ENCODE measurements at regions not wholly inside any gene's neighbourhood (a gene's known extent, or its start where the extent isn't known, plus 50 kb on each side); places are given as distances from the start of the nearest gene placed in this dataset.
A peak's percentile ranks its signal among the peaks of the same experiment; 100 is the strongest.
"Not testable (repeated sequence)": the region's sequence is repeated elsewhere in the genome, so short reads cannot be mapped to it uniquely, and the experiment has no call there.

- intact Hi-C loops (cut with DNase I): no loop called here
- no peak for DNase-seq
- ATAC-seq: no peak
Measured at GRCh38 chr12:23282701-23283100, 657.7 kb downstream of the ETNK1 start.

GRCh38 chr12:23285764-23286530 is 661.0 kb downstream of the ETNK1 start:
- ATAC-seq; intact Hi-C loops (cut with DNase I); DNase-seq: not testable (repeated sequence)

GRCh38 chr12:23290627-23291330 is 658.7 kb downstream of the SOX5 start:
- DNase-seq: no peak
- no peak for ATAC-seq
- intact Hi-C loops (cut with DNase I): no loop called here

- ATAC-seq (no peak), DNase-seq (no peak)
- intact Hi-C loops (cut with DNase I): no loop called here
Measured at GRCh38 chr12:23303220-23303619, 646.2 kb downstream of the SOX5 start.

- DNase-seq: no peak
- ATAC-seq: no peak
- intact Hi-C loops (cut with DNase I): no loop called here
Measured at GRCh38 chr12:23303821-23304220, 645.6 kb downstream of the SOX5 start.

DNA sequence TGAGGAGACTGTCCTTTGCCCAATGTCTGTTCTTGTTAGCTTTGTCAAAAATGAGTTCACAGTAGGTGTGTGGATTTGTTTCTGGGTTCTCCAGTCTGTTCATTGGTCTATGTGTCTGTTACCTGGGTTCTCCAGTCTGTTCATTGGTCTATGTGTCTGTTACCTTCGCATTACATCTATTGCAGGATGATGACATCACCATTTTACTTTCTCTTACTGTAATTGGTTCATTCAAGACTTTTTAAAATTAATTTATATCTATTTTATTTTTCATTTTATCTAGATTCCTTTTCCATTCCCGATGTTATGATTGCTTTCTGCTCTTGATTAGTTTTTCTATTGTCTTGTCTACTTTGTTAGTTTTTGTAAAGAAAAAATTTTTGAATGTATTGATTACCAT is 615.5 kb downstream of the SOX5 start:
- no peak for DNase-seq
- intact Hi-C loops (cut with DNase I): no loop called here
- ATAC-seq: no peak

DNA sequence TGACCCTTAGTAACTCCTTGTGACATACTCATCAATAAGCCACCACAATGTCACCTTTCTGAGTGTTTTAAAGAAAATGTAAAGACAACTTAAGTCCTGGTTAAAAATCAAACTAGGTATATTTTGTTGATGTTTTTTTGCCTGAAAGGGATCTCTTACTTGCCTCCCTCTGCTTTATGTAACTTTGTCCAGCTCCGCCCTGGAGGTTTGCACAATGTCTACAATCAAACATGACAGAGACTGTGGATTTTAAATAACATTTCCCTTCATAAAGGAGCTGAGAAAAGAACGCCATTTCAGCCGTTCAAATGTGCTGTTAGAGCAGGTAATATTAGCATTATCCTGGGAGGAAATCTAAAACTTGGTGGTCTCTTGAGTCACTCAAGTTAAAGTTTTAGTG is 613.9 kb downstream of the SOX5 start:
- intact Hi-C loops (cut with DNase I): no loop called here
- ATAC-seq (no peak), DNase-seq (no peak)

DNA sequence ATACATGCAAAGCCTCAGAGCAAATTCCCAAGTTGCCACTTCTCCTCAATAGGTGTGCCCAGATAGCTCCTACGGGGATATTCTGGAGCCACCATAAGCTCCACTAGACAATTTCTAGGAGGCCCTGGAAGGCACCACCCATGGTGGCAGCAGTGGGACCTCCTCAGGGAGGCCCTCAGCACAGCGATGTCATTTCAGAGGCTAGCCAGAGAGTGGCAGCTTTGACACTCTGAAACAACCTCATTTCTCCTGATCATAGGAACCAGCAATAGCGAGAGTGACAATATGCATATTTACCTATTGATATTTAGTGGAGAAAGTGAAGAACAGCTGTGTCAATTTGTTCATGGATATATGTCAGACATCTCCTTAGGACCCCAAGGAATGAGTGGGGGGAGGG is 612.3 kb downstream of the SOX5 start:
- intact Hi-C loops (cut with DNase I): no loop called here

DNA sequence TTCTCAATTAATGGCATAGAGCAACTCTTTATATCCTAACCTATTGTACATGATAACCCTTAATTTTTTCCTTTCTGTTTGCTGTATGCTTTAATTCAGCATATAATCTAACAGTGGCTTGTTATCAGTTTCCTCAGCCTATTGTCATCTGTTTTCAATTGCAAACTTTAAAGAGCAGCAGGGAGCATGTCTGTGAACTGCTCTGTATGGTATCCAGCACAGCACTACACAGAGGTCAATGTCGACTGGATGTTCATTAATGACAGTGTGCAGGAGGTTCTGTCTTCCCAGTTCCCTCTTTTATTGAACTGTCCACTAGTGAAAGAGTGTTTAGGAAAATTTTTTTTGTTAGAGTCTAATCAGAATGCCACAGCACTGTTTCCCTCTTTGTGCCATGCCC is 609.1 kb downstream of the SOX5 start:
- intact Hi-C loops (cut with DNase I): no loop called here
- ATAC-seq (no peak), DNase-seq (no peak)

More for the DNA sequence above, 612.3 kb downstream of the SOX5 start:
- no peak for DNase-seq
- no peak for ATAC-seq

- intact Hi-C loops (cut with DNase I): no loop called here
- ATAC-seq (no peak), DNase-seq (no peak)
Measured at GRCh38 chr12:23342407-23342806, 607.1 kb downstream of the SOX5 start.

- ATAC-seq (no peak), DNase-seq (no peak)
- intact Hi-C loops (cut with DNase I): no loop called here
Measured at GRCh38 chr12:23349564-23349963, 599.9 kb downstream of the SOX5 start.

GRCh38 chr12:23350808-23351207 is 598.7 kb downstream of the SOX5 start:
- intact Hi-C loops (cut with DNase I): no loop called here
- DNase-seq (no peak), ATAC-seq (no peak)

GRCh38 chr12:23352670-23353069 is 596.8 kb downstream of the SOX5 start:
- intact Hi-C loops (cut with DNase I): no loop called here
- DNase-seq: no peak
- no peak for ATAC-seq

DNA sequence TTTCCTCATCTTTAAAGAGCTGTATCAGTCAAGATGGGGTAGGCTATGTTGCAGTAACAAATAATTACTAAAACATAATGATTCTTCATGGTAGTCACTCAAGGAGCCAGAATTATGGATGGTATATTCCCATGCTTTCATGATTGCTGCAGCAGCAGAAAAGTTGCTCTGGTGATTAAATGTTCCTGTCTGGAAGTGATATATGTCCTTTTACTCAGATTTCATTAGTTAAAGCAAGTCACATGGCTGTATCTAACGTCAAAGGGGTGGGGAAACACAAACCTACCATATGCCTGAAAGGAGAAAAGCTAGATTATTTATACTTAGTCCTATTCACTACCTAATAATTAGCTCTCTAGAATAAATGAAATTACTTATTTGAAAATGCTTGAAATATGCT is 594.7 kb downstream of the SOX5 start:
- intact Hi-C loops (cut with DNase I): no loop called here
- no peak for ATAC-seq
- DNase-seq: no peak

GRCh38 chr12:23356440-23356839 is 593.0 kb downstream of the SOX5 start:
- DNase-seq: no peak
- no peak for ATAC-seq
- intact Hi-C loops (cut with DNase I): no loop called here

GRCh38 chr12:23356927-23357708 is 592.4 kb downstream of the SOX5 start:
- intact Hi-C loops (cut with DNase I): no loop called here
- DNase-seq: no peak
- no peak for ATAC-seq

DNA sequence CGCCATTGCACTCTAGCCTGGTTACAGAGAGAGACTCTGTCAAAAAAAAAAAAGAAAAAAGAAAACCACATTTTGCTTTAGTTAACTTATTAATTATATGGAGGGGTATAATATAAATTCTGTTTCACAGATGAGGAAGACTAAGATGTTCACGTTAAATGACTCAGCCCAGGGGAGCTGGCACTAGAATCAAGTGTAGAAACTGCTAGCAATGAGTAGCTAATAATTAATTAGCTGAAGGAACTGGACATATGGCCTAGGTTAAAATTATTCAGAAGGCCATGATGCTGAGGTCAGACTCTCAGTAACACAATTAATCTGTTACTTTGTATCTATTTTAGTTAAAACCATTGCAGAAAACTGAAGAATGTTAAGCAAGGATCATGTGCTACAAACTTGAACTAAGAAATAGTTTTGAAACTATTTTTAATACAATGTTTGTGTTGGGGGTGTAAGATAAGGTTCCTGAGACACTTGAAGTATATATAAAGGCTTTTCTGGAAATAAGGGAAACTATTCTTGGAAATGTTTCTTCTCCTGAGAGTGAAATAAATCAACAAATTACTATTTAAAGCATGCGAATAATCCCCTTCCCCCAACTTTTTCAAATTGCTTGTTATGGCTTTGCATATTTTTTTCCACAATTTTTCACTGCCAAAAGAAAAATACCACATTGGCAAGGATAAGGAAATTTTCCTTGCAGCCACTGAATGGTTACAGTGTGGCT is 589.3 kb downstream of the SOX5 start:
- ATAC-seq (peak in 1 of 2 donors; percentile 44), DNase-seq (no peak)
- intact Hi-C loops (cut with DNase I): no loop called here

GRCh38 chr12:23361971-23362370 is 587.5 kb downstream of the SOX5 start:
- ATAC-seq (no peak), DNase-seq (no peak)
- intact Hi-C loops (cut with DNase I): no loop called here

DNA sequence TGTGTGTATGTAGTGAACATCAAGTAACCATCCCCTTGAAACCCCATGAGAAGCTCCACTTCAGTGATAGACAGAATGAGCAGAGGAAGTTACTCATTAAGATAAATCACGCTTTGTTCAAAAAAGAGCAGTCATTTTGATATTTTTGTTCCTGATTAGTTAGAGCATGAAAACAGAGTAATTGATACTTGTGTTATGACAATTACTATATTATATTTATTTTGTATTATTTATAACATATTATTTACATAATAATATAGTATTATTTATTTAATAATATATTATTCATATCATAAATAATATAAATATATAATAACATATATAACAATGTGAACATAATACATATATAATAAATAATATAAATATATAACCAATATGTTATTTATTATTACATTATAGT is 580.9 kb downstream of the SOX5 start:
- ATAC-seq (no peak), DNase-seq (no peak)
- intact Hi-C loops (cut with DNase I): no loop called here

DNA sequence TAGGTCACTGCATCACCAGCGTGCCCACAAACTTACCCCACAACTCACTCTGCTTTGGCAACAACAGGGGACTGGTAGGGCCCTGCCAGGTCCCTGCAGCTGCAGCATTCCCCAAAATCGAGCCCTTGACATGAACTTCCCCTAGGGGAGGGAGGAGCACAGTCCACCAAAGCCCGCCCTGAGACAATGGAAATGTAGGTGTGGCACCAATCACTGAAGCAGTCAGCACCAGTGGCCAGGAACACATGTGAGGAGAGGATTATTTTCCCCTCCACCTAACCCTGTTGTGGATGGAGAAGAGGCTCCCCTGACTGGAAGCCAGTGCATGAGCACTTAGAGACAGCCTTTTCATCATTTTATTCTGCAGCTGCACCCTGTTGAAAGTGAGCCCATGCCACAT is 573.8 kb downstream of the SOX5 start:
- intact Hi-C loops (cut with DNase I): no loop called here
- ATAC-seq: no peak
- no peak for DNase-seq

All from left cardiac atrium (tissue), 4 donors.